ENCODE measurements at regions not wholly inside any gene's neighbourhood (a gene's known extent, or its start where the extent isn't known, plus 50 kb on each side); places are given as distances from the start of the nearest gene placed in this dataset.
"Not testable (repeated sequence)": the region's sequence is repeated elsewhere in the genome, so short reads cannot be mapped to it uniquely, and the experiment has no call there.

DNA sequence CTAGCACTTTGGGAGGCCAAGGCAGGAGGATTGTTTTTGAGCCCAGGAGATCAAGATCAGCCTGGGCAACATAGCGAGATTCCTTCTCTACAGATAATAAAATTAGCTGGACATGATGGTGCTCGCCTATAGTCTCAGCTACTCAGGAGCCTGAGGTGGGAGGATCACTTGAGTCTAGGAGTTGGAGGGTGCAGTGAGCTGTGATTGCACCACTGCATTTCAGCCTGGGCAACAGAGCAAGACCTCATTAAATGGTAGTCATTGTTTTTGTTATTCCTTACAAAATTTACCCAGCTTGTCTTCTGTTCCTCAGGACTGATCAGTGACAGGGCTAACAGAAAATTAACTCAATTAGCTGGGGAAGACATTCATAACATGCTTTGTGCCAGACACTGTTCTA lies 104.5 kb downstream of the NDFIP1 start:
- ATAC-seq: no peak
- no peaks in the 10 kb centered on the region for H3K9me3 ChIP-seq (ENCODE audit: control insufficient read depth, low read length, poor library complexity, severe bottlenecking)
- H3K4me3 Mint-ChIP-seq: no peak overlapping the region
- H3K4me1 Mint-ChIP-seq: no peaks in the 10 kb centered on the region
- no peak overlapping the region for H3K27ac Mint-ChIP-seq
- no peaks in the 10 kb centered on the region for H3K36me3 Mint-ChIP-seq (ENCODE audit: low read depth)
- DNase-seq: no peak
- H3K27me3 Mint-ChIP-seq: peaks cover 6% of the 10 kb centered on the region

DNA sequence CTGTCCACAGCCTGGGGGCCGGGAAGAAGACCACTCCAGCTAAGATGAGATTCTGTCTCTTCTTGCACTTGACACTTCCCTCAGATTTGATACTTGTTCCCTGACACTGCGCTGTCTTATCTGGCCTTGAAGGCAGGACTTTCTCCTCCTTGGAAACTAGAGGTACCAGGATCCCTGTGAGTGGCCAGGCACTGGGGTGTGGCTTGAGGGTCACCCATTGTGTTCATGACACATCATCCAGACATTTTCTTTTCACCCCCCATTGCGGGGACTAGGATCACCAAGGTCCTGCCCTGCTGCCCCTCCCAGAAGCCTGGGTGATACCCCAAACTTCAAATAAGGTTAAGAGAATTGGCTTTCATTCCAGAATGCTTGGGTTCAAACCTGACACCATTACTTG lies 103.3 kb downstream of the NDFIP1 start:
- peaks cover 6% of the 10 kb centered on the region for H3K27me3 Mint-ChIP-seq
- H3K36me3 Mint-ChIP-seq (ENCODE audit: low read depth): no peaks in the 10 kb centered on the region
- H3K27ac Mint-ChIP-seq: no peak overlapping the region
- no peaks in the 10 kb centered on the region for H3K9me3 ChIP-seq (ENCODE audit: control insufficient read depth, low read length, poor library complexity, severe bottlenecking)
- ATAC-seq (no peak), DNase-seq (no peak)
- H3K4me1 Mint-ChIP-seq: no peaks in the 10 kb centered on the region
- H3K4me3 Mint-ChIP-seq: no peak overlapping the region

DNA sequence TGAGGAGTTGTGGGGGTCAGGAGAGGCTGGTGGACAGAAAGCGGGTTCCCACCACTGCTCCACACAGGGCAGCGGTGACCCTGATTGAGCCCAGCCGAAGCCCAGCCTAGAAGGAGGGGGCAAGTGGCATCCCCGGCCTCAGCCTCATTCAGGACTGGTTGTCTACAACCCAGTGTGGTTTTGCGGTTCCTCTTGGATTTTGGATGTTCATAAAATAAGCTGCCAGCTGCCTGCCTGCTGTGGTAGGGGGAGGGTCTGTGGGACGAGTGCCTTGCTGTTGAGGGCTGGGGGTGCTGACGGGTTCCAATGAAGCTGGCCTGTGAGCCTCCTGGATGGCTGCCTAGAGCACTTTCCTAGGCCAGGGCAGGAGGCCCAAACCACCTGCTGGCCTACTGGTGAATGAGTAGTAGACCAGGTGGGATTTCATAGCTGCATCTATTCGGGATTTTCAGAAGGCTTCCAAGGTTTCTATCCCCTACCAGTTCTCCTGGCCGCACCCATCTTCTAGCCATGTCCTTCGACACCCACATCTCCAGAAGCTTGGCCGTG lies 102.4 kb downstream of the NDFIP1 start:
- DNase-seq (no peak), ATAC-seq (no peak)
- no peak overlapping the region for H3K4me3 Mint-ChIP-seq
- no peaks in the 10 kb centered on the region for H3K27me3 Mint-ChIP-seq
- H3K4me1 Mint-ChIP-seq: no peaks in the 10 kb centered on the region
- H3K9me3 ChIP-seq (ENCODE audit: control insufficient read depth, low read length, poor library complexity, severe bottlenecking): no peaks in the 10 kb centered on the region
- H3K36me3 Mint-ChIP-seq (ENCODE audit: low read depth): no peaks in the 10 kb centered on the region
- no peak overlapping the region for H3K27ac Mint-ChIP-seq

- ATAC-seq (no peak), DNase-seq (no peak)
- Mint-ChIP-seq H3K27me3 (no peaks in the 10 kb centered on the region), H3K36me3 (ENCODE audit: low read depth) (no peaks in the 10 kb centered on the region), H3K4me3 (no peak overlapping the region), H3K27ac (no peak overlapping the region), H3K4me1 (no peaks in the 10 kb centered on the region)
- no peaks in the 10 kb centered on the region for H3K9me3 ChIP-seq (ENCODE audit: control insufficient read depth, low read length, poor library complexity, severe bottlenecking)
These were observed 101.4 kb downstream of the NDFIP1 start for GRCh38 chr5:142210011-142210410.

GRCh38 chr5:142208777-142209312 lies 100.3 kb downstream of the NDFIP1 start:
- ATAC-seq (no peak), DNase-seq (no peak)

DNA sequence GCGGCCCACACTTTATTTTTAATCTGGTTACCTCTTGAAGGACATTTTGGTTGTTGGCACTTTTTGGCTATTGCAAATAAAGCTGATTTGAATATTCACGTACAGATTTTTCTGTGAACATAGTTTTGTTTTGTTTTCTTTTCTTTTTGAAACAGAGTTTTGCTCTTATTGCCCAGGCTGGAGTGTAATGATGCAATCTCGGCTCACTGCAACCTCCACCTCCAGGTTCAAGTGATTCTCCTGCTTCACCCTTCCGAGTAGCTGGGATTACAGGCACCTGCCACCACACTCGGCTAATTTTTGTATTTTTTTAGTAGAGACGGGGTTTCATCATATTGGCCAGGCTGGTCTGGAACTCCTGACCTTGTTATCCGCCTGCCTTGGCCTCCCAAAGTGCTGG lies 99.7 kb downstream of the NDFIP1 start:
- not testable (repeated sequence) for H3K4me1 Mint-ChIP-seq; H3K27ac Mint-ChIP-seq; H3K9me3 ChIP-seq (ENCODE audit: control insufficient read depth, low read length, poor library complexity, severe bottlenecking); ATAC-seq; H3K4me3 Mint-ChIP-seq; DNase-seq; H3K27me3 Mint-ChIP-seq; H3K36me3 Mint-ChIP-seq (ENCODE audit: low read depth)

More at GRCh38 chr5:142208777-142209312, 100.3 kb downstream of the NDFIP1 start:
- no peaks in the 10 kb centered on the region for H3K9me3 ChIP-seq (ENCODE audit: control insufficient read depth, low read length, poor library complexity, severe bottlenecking)
- no peaks in the 10 kb centered on the region for H3K4me1 Mint-ChIP-seq
- no peaks in the 10 kb centered on the region for H3K36me3 Mint-ChIP-seq (ENCODE audit: low read depth)
- H3K27ac Mint-ChIP-seq: no peak overlapping the region
- peak overlapping the region; percentile 31 for H3K4me3 Mint-ChIP-seq
- no peaks in the 10 kb centered on the region for H3K27me3 Mint-ChIP-seq

GRCh38 chr5:142206801-142207200 lies 98.2 kb downstream of the NDFIP1 start:
- H3K27me3 Mint-ChIP-seq: no peaks in the 10 kb centered on the region
- no peaks in the 10 kb centered on the region for H3K36me3 Mint-ChIP-seq (ENCODE audit: low read depth)
- DNase-seq: no peak

GRCh38 chr5:142204219-142204618 lies 95.6 kb downstream of the NDFIP1 start:
- no peak for ATAC-seq
- H3K27me3 Mint-ChIP-seq: no peaks in the 10 kb centered on the region

More at GRCh38 chr5:142206801-142207200, 98.2 kb downstream of the NDFIP1 start:
- H3K4me1 Mint-ChIP-seq: no peaks in the 10 kb centered on the region
- H3K27ac Mint-ChIP-seq: no peak overlapping the region
- H3K4me3 Mint-ChIP-seq: no peak overlapping the region
- H3K9me3 ChIP-seq (ENCODE audit: control insufficient read depth, low read length, poor library complexity, severe bottlenecking): no peaks in the 10 kb centered on the region
- ATAC-seq: no peak

More at GRCh38 chr5:142204219-142204618, 95.6 kb downstream of the NDFIP1 start:
- Mint-ChIP-seq H3K4me3 (no peak overlapping the region), H3K4me1 (no peaks in the 10 kb centered on the region), H3K27ac (no peak overlapping the region), H3K36me3 (ENCODE audit: low read depth) (no peaks in the 10 kb centered on the region)
- no peaks in the 10 kb centered on the region for H3K9me3 ChIP-seq (ENCODE audit: control insufficient read depth, low read length, poor library complexity, severe bottlenecking)
- no peak for DNase-seq

Measured in T-helper 17 cell (primary cell).